Upper lobe of left lung (tissue), 4 donors: ENCODE measurements at regions not wholly inside any gene's neighbourhood (a gene's known extent, or its start where the extent isn't known, plus 50 kb on each side); places are given as distances from the start of the nearest gene placed in this dataset.

Experiments used
- CTCF ChIP-seq, 6 experiments: fragments of 450-650 bp in 4 of 6; fragments of 200-600 bp in 2 of 6; sonication (generic) in 2 of 6; IDR thresholded peaks; one replicate each; pipeline ENCODE4 v1.5.1; 2016 to 2019; ENCODE audit warnings: antibody characterized with exemption in 6 of 6
- EP300 ChIP-seq, 4 donors: sonication (generic); formaldehyde crosslinking; IDR thresholded peaks; one replicate each; pipeline ENCODE4 v1.5.1; 2017; ENCODE audit warnings: antibody characterized with exemption in 4 of 4, control low read depth in 2 of 4
- POLR2A ChIP-seq, 4 donors: fragments of 450-650 bp; IDR thresholded peaks; one replicate each; pipeline ENCODE4 v1.5.1; 2016 to 2017; ENCODE audit warnings: antibody characterized with exemption in 4 of 4, mild to moderate bottlenecking in 2 of 4

GRCh38 chr1:90277270-90277669 lies 282.4 kb downstream of the ZNF326 start:
- no peak for TF ChIP-seq EP300 (IDR thresholded peaks at IDR 0.05)
- TF ChIP-seq CTCF (IDR thresholded peaks at IDR 0.05) = no peak
- no peak for TF ChIP-seq POLR2A (IDR thresholded peaks at IDR 0.05)
